GM19035 (cell line): ENCODE measurements at regions not wholly inside any gene's neighbourhood (a gene's known extent, or its start where the extent isn't known, plus 50 kb on each side); places are given as distances from the start of the nearest gene placed in this dataset.
"Not testable (repeated sequence)": the region's sequence is repeated elsewhere in the genome, so short reads cannot be mapped to it uniquely, and the experiment has no call there.

ENCODE experiments used
- ATAC-seq: cut with Tn5 transposase; IDR thresholded peaks from one replicate; pipeline ENCODE4 v1.9.1; 2021; ENCODE audit not compliant: unreplicated experiment

GRCh38 chr2:82790206-82791021, 1668.7 kb downstream of the SUCLG1 start:
- ATAC-seq = no peak

- no peak for ATAC-seq
Measured at GRCh38 chr2:82789851-82790205, 1669.3 kb downstream of the SUCLG1 start.

- no peak for ATAC-seq
Measured at GRCh38 chr2:82781176-82781915, 1677.7 kb downstream of the SUCLG1 start.

- ATAC-seq = no peak
Measured at GRCh38 chr2:82780050-82780449, 1679.0 kb downstream of the SUCLG1 start.

GRCh38 chr2:82752396-82752795, 1706.7 kb downstream of the SUCLG1 start:
- no peak for ATAC-seq

GRCh38 chr2:82748653-82749052, 1710.4 kb downstream of the SUCLG1 start:
- no peak for ATAC-seq

GRCh38 chr2:82740527-82740926, 1718.6 kb downstream of the SUCLG1 start:
- no peak for ATAC-seq

GRCh38 chr2:82737965-82738364, 1721.1 kb downstream of the SUCLG1 start:
- ATAC-seq = not testable (repeated sequence)

- no peak for ATAC-seq
Measured at GRCh38 chr2:82735336-82735735, 1723.7 kb downstream of the SUCLG1 start.

- ATAC-seq = no peak
Measured at GRCh38 chr2:82731824-82732223, 1727.3 kb downstream of the SUCLG1 start.

GRCh38 chr2:82730811-82731210, 1728.3 kb downstream of the SUCLG1 start:
- no peak for ATAC-seq

GRCh38 chr2:82728090-82728489, 1731.0 kb downstream of the SUCLG1 start:
- ATAC-seq = no peak

GRCh38 chr2:82708681-82709080, 1750.4 kb downstream of the SUCLG1 start:
- no peak for ATAC-seq

- ATAC-seq = no peak
Measured at GRCh38 chr2:82697231-82697630, 1761.8 kb downstream of the SUCLG1 start.

- no peak for ATAC-seq
Measured at GRCh38 chr2:82694431-82694830, 1764.6 kb downstream of the SUCLG1 start.

- no peak for ATAC-seq
Measured at GRCh38 chr2:82690757-82691411, 1768.2 kb downstream of the SUCLG1 start.

GRCh38 chr2:82675186-82675585, 1783.9 kb downstream of the SUCLG1 start:
- no peak for ATAC-seq

- ATAC-seq = no peak
Measured at GRCh38 chr2:82674652-82675051, 1784.4 kb downstream of the SUCLG1 start.

- no peak for ATAC-seq
Measured at GRCh38 chr2:82667491-82667890, 1791.6 kb downstream of the SUCLG1 start.

- no peak for ATAC-seq
Measured at GRCh38 chr2:82665691-82666090, 1793.4 kb downstream of the SUCLG1 start.

GRCh38 chr2:82657106-82657505, 1802.0 kb downstream of the SUCLG1 start:
- ATAC-seq = no peak

GRCh38 chr2:82656420-82656819, 1802.7 kb downstream of the SUCLG1 start:
- no peak for ATAC-seq
